ENCODE measurements at regions not wholly inside any gene's neighbourhood (a gene's known extent, or its start where the extent isn't known, plus 50 kb on each side); places are given as distances from the start of the nearest gene placed in this dataset.
A peak's percentile ranks its signal among the peaks of the same experiment; 100 is the strongest.

DNA sequence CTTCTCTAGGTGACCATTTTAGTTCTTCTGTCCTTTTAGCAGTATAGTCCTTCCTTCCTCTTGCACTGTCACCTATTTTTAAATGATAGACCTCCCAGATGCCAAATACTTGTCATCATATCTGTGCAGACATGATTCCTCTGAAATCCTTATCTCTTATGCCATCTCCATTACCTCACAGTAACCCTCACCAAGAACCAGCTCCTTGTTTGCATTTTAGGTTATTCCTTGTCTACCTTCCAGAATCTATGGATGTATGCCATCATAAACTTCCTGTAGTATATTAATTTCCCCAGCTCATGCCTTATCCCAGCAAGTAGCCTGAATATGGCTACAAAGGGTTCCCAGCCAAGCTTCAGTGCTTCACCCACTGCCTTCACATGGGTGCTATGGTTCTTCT is 1347.2 kb downstream of the ROBO1 start:
- no peak for DNase-seq (ENCODE audit: low read depth in 2 of 2)

DNA sequence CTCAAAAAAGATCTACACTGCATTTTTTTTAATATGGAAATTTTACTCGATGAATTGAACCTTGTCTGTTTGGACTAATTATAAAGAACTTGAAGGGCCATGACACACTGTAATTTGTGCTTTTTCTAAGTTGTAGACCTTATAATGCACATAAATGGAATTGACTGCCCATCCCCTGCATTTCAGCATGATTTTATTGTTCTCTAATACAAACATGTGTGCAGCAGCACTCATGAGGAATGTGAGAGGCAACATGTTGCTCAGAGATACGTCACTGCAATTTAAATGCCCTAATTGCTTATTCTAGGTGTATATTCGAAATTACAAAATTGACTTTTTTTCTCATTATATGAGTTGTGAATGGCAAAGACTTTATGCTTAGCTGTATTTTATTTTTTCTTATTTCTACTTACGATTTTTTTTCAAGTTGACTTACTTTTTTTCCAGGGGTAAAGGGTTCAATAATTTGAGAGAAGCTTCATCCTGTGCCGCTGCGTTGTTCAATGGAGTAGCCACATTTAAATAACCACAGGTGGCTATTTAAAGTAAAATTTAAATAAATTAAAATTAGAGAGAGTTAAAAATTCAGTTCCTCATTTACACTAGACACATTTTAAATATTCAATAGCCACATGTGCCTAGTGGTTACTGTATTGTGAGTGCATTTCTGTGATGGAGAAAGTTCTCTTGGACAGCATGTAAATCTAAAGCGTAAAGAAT is 1346.4 kb downstream of the ROBO1 start:
- DNase-seq (ENCODE audit: low read depth in 2 of 2): no peak

DNA sequence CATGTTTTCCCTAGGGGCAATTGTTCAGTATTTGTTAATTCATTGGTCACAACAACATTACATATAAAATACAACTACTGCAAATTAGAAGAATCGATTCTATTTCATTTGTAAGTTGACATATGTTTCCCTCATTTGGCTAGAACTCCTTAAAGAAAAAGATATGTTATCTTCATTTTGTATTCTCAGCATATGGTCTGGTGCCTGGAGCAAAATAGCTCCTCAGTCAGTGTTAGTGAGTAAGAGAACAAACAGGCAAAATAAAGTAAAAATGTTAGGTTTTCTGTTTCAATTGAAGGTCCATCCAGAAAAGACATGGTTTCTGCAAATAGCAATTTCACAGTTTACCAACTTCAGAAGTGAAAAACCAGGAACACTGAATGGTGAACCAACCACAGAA is 1343.1 kb downstream of the ROBO1 start:
- DNase-seq (ENCODE audit: low read depth in 2 of 2): no peak

DNA sequence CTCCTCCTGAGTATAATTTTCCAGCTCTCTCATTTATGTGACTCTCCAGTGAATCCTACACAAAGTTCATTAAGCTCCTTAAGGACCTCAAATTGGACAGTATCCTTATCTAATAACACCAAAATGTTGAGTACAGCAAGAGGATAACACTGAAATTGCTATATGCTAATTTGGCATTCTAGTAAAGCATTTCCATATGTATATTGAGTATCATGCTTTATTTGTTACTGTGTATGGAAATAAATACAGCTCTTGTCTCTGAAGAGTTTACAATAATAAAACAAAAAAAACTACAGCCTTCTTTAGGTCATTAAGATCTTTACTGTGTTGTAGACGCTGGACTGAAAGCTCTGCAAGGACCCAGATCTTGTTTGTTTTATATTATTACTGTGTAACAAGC is 1341.3 kb downstream of the ROBO1 start:
- DNase-seq (ENCODE audit: low read depth in 2 of 2): no peak

GRCh38 chr3:78427303-78427702 is 1340.5 kb downstream of the ROBO1 start:
- DNase-seq (ENCODE audit: low read depth in 2 of 2): peak; percentile 67 to 73

- no peak for DNase-seq (ENCODE audit: low read depth in 2 of 2)
These were observed 1337.1 kb downstream of the ROBO1 start for GRCh38 chr3:78430741-78431140.

DNA sequence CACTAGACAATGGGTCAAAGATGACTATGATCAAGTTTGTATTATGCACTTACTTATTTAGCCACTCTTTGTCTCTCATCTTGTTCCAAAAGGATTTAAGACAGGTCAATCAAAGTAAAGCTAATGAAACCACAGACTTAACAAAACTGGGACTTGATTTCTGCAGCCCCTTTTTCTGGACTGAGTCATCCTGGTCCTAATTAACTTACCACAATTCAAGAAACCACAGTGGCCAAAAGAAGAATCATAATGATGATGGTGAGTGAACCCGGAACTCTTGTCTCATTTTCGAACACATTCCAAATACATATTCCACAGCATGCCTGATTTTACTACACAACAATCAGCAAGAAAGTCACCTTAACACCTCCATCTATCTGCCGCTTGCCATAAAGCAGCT is 1333.0 kb downstream of the ROBO1 start:
- peak; percentile 27 to 33 for DNase-seq (ENCODE audit: low read depth in 2 of 2)

- DNase-seq (ENCODE audit: low read depth in 2 of 2): no peak
These were observed 1312.6 kb downstream of the ROBO1 start for GRCh38 chr3:78455166-78455565.

GRCh38 chr3:78455712-78456433 is 1311.9 kb downstream of the ROBO1 start:
- no peak for DNase-seq (ENCODE audit: low read depth in 2 of 2)

DNA sequence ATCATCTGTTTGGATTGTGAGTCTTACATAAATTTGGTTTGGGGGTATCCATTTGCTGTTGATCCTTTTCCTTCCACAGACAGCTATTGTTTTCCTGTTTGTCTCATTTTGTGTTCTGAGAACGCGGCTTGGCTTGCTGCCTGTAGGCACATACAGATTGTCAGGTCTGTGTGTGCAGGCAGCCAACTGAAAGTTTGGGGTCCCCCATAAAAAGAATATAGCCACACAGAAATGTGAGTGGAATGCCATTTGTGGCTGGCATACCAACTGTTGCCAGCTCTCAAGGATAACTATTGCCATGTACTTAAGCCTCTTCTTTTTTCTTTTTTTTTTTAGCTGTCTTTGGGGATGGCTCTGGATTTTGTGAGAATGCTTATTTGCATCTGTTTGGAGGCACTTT is 1308.0 kb downstream of the ROBO1 start:
- no peak for DNase-seq (ENCODE audit: low read depth in 2 of 2)

GRCh38 chr3:78462021-78462420 is 1305.8 kb downstream of the ROBO1 start:
- no peak for DNase-seq (ENCODE audit: low read depth in 2 of 2)

DNA sequence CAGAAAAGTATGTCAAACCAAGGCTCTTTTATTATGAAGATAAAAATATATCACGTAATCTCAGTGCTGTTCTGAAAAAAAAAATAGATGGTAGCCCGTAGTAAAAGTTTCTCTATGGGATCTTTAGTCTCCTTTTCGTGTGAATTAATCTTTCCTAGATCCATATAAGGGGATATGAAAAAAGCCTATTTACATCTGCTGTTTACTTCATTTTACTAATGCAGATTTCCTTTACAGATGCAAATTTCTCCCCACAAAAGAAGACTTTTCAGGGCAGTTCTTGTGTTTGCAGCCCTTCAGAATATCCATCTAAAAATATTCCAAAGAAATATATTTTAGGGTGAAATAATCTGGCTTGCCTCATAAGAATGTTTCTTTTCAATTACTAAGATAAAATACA is 1291.7 kb downstream of the ROBO1 start:
- no peak for DNase-seq (ENCODE audit: low read depth in 2 of 2)

- DNase-seq (ENCODE audit: low read depth in 2 of 2): no peak
These were observed 1286.7 kb downstream of the ROBO1 start for GRCh38 chr3:78481050-78481449.

GRCh38 chr3:78483090-78483489 is 1284.7 kb downstream of the ROBO1 start:
- DNase-seq (ENCODE audit: low read depth in 2 of 2): no peak

- no peak for DNase-seq (ENCODE audit: low read depth in 2 of 2)
These were observed 1272.9 kb downstream of the ROBO1 start for GRCh38 chr3:78494851-78495250.

DNA sequence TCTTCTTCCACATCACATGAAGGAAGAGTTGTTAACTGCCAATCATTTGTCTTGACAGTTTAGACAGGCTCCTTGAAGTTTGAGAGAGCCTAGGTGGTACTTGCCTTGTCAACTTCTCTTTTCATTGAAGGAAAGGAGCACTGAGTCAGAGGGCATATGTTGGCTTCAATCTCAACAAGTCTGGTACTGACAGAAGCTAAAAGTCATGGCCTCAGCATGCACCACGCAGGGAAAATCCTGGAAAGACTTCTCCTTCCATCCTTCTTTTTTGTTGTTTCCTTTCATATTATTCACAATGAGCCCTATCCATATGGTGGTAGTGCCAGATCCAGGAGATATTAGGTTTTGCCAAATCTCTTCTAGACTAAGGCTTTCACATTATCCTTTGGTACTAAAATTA is 1272.5 kb downstream of the ROBO1 start:
- DNase-seq (ENCODE audit: low read depth in 2 of 2): no peak

GRCh38 chr3:78496501-78496900 is 1271.3 kb downstream of the ROBO1 start:
- DNase-seq (ENCODE audit: low read depth in 2 of 2): no peak

GRCh38 chr3:78497021-78497420 is 1270.8 kb downstream of the ROBO1 start:
- DNase-seq (ENCODE audit: low read depth in 2 of 2): no peak

GRCh38 chr3:78497767-78498166 is 1270.0 kb downstream of the ROBO1 start:
- no peak for DNase-seq (ENCODE audit: low read depth in 2 of 2)

GRCh38 chr3:78506061-78506460 is 1261.7 kb downstream of the ROBO1 start:
- DNase-seq (ENCODE audit: low read depth in 2 of 2): no peak

DNA sequence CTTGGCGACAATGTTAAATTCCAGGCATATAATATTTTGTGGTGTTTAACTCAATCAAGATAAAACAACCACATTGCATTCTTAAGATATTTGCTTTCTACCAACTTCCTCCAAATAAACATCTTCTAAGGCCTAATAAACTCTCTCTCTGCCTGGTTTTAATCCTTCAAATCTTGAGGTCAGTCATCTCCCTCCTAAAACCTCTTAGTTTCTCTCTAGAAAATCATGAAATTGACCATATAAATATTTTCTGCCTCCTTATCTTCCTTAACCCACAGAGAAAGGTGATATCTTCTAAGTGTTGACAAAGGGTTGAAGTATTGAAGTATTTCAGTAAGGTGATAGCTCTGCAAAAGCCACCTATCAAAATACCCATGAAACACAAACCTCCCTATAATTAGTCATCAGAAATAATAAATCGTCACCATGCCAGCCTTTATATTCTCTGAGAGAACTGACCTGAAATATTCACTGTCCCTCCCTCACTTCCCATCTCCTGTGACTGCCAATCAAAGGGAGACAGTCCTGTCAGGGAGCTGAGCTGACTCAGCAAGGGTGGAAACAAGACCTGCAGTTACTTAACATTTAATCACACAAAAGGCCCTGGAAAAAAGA is 1261.1 kb downstream of the ROBO1 start:
- peak; percentile 50 to 52 for DNase-seq (ENCODE audit: low read depth in 2 of 2)

DNA sequence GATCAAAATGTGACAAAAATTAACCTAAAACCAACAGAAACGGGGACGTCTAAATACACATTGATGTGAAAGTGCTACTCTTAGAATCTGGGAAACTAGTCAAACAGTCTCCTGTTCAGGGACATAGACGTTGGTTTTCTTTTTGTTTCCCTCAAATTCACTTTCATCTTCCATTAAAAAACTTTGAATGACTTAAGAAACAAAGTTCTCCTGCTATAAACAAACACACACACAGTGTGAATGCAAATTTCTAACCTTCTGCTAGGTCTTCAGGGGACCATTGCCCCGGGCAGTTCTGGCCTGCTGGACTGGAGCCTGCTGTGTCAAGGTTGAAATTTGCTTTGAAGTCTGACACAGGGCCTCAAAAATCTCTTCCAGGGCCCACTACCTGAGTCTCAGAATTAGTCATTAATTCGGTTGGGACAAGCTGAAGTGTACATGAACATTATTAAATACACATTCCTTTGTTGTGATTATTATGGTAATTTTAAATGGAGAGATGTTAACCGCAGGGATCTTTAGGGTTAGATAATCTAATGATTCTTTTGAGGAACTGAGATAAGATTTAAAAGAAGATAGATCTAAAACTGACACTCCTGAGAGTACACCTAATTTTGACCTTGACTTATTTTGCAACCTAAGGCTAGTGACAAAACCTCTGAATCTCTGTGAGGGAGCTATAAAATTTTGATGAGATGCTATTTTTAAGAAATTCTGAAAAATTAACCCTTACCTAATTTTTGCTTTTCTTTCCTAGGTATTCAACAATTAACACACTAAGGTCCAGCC is 1260.4 kb downstream of the ROBO1 start:
- DNase-seq (ENCODE audit: low read depth in 2 of 2): no peak

Data from fibroblast of skin of left quadriceps (primary cell).